ENCODE measurements at regions not wholly inside any gene's neighbourhood (a gene's known extent, or its start where the extent isn't known, plus 50 kb on each side); places are given as distances from the start of the nearest gene placed in this dataset.

GRCh38 chr5:71832812-71833715, 114.0 kb downstream of the CARTPT start:
- Histone ChIP-seq H3K4me2 (ENCODE audit: low read depth, low read length) (no peak overlapping the region), H3K9me3 (ENCODE audit: low read length) (no peaks in the 10 kb centered on the region), H3K27ac (ENCODE audit: extremely low read length, insufficient read depth, low read length) (no peak overlapping the region), H3K4me3 (replicated peaks in 1 of 3; ENCODE audit: insufficient read depth in 1 of 3, low read depth in 2 of 3, low read length in 3 of 3) (no peak overlapping the region), H4K20me1 (ENCODE audit: insufficient read depth, low read length) (no peaks in the 10 kb centered on the region), H3K27me3 (ENCODE audit: control insufficient read depth in 1 of 2, insufficient read depth in 2 of 2, low read length in 2 of 2) (no peaks in the 10 kb centered on the region), H3K36me3 (replicated peaks in 1 of 2; ENCODE audit: control insufficient read depth in 1 of 2, insufficient read depth in 2 of 2, low read length in 2 of 2) (no peaks in the 10 kb centered on the region), H3K79me2 (ENCODE audit: insufficient read depth, low read length) (no peaks in the 10 kb centered on the region), H2AFZ (ENCODE audit: low read length) (no peak overlapping the region), H3K4me1 (ENCODE audit: insufficient read depth, low read length) (no peaks in the 10 kb centered on the region), H3K9ac (ENCODE audit: insufficient read depth, low read depth, low read length) (no peak overlapping the region)
- intact Hi-C loops (cut with micrococcal nuclease; ENCODE audit: unreplicated experiment) = no loop called here
- CTCF ChIA-PET (ENCODE audit: low intra/inter-chr PET ratio, low total read pairs) = no interaction called here
- ATAC-seq (no peak), FAIRE-seq (no peak), DNase-seq (ENCODE audit: low spot score) (no peak)
- in situ Hi-C loops (cut with HindIII; ENCODE audit: extremely low pct_ligation_motif_present, low pct_unique_long_range_greater_than_20kb) = no loop called here
- POLR2A ChIA-PET = no interaction called here
- 4% methylated on average over 4 of the region's 4 CpGs for WGBS (ENCODE audit: low lambda C conversion rate)
- no TSS peak for BruUV-seq (replicated peaks)
- TF ChIP-seq ZNF281 (CRISPR knock-in tag; IDR thresholded peaks at IDR 0.05; ENCODE audit: borderline replicate concordance) = no peak
- TF ChIP-seq PTBP1 (IDR thresholded peaks at IDR 0.05; ENCODE audit: low read depth, low read length, poor library complexity, severe bottlenecking) = no peak
- no peak for TF ChIP-seq ARID4A (CRISPR knock-in tag; IDR thresholded peaks at IDR 0.05; ENCODE audit: borderline replicate concordance)
- no peak for TF ChIP-seq SRSF1 (optimal IDR thresholded peaks at IDR 0.05; ENCODE audit: low read depth, low read length)
- TF ChIP-seq ZNF441 (CRISPR knock-in tag; IDR thresholded peaks at IDR 0.05; ENCODE audit: borderline replicate concordance) = no peak
- TF ChIP-seq NCOA5 (CRISPR knock-in tag; IDR thresholded peaks at IDR 0.05) = no peak
- TF ChIP-seq ZNF510 (CRISPR knock-in tag; IDR thresholded peaks at IDR 0.05; ENCODE audit: low read depth) = no peak
- no peak for TF ChIP-seq AHDC1 (CRISPR knock-in tag; IDR thresholded peaks at IDR 0.05; ENCODE audit: borderline replicate concordance)
- TF ChIP-seq ZNF556 (CRISPR knock-in tag; IDR thresholded peaks at IDR 0.05; ENCODE audit: borderline replicate concordance) = no peak
